ENCODE measurements at regions not wholly inside any gene's neighbourhood (a gene's known extent, or its start where the extent isn't known, plus 50 kb on each side); places are given as distances from the start of the nearest gene placed in this dataset.

GRCh38 chr4:33941854-33942253, 2302.5 kb downstream of the ARAP2 start:
- H2BK5ac ChIP-seq (ENCODE audit: low read depth, low read length): no peak overlapping the region
- no peaks in the 10 kb centered on the region for H4K20me1 ChIP-seq (replicated peaks in 1 of 2; ENCODE audit: control insufficient read depth in 1 of 2, insufficient read depth in 2 of 2, low read length in 2 of 2)
- H3K27me3 ChIP-seq (replicated peaks in 1 of 4; ENCODE audit: control insufficient read depth in 3 of 4, extremely low read depth in 1 of 4, insufficient read depth in 3 of 4, low read length in 3 of 4): no peaks in the 10 kb centered on the region
- WGBS, 2 experiments (ENCODE audit: extremely low coverage in 1 of 2, insufficient coverage in 1 of 2, insufficient read length in 1 of 2, insufficient replicate concordance in 2 of 2, low coverage in 1 of 2, low lambda C conversion rate in 2 of 2, missing lambda C conversion rate in 1 of 2): 92% methylated on average over 1 of the region's 1 CpG; no CpG with 5 or more reads in 1 of the 2 experiments
- no peak overlapping the region for H3K18ac ChIP-seq (ENCODE audit: extremely low read depth, low read length)
- H2BK12ac ChIP-seq (ENCODE audit: low read depth, low read length): no peak overlapping the region
- H2AFZ ChIP-seq (ENCODE audit: low read length): no peak overlapping the region
- no peaks in the 10 kb centered on the region for H3K79me1 ChIP-seq (ENCODE audit: low read depth, low read length)
- no peak overlapping the region for H3K4me3 ChIP-seq (ENCODE audit: extremely low read depth in 1 of 4, insufficient read depth in 2 of 4, low read depth in 3 of 4, low read length in 4 of 4)
- no peak overlapping the region for H3K9ac ChIP-seq (replicated peaks in 1 of 4; ENCODE audit: extremely low read depth in 1 of 4, low read depth in 3 of 4, low read length in 3 of 4)
- no peak overlapping the region for H3K23ac ChIP-seq (ENCODE audit: insufficient read length)
- DNase-seq (ENCODE audit: low read depth in 1 of 2, low spot score in 2 of 2) (no peak), FAIRE-seq (no peak)
- no peak overlapping the region for H3K14ac ChIP-seq (ENCODE audit: insufficient read length)
- no peak overlapping the region for H3K4ac ChIP-seq (replicated peaks; ENCODE audit: insufficient read length, low read depth, low read length)
- TF ChIP-seq JUND (IDR thresholded peaks at IDR 0.05; ENCODE audit: low read length) (no peak), SIN3A (conservative IDR thresholded peaks at IDR 0.05 in 1 of 2, IDR thresholded peaks at IDR 0.05 in 1 of 2; ENCODE audit: low read depth in 1 of 2, low read length in 2 of 2) (no peak), CEBPB (IDR thresholded peaks at IDR 0.05; ENCODE audit: low read depth, low read length) (no peak), EGR1 (IDR thresholded peaks at IDR 0.05; ENCODE audit: borderline replicate concordance, low read depth, low read length) (no peak), SP2 (IDR thresholded peaks at IDR 0.05; ENCODE audit: low read length) (no peak), YY1 (IDR thresholded peaks at IDR 0.05; ENCODE audit: low read depth, low read length) (no peak), KDM5A (IDR thresholded peaks at IDR 0.05; ENCODE audit: low read length) (no peak), CHD2 (IDR thresholded peaks at IDR 0.05; ENCODE audit: low read length) (no peak)
- no peaks in the 10 kb centered on the region for H3K79me2 ChIP-seq (ENCODE audit: control insufficient read depth in 1 of 2, insufficient read depth in 2 of 2, low read length in 2 of 2)
- CTCF ChIA-PET (ENCODE audit: partially characterized antibody): interaction anchor here (0.6 kb wide), 1 partner anchor 24 kb away, joined by 3 read pairs; no protein-coding TSS in a partner anchor
- H3K4me1 ChIP-seq (replicated peaks in 1 of 4; ENCODE audit: control insufficient read depth in 3 of 4, insufficient read depth in 4 of 4, low read length in 3 of 4): no peaks in the 10 kb centered on the region
- POLR2A ChIA-PET (ENCODE audit: partially characterized antibody): no interaction called here
- no peak overlapping the region for H3K56ac ChIP-seq (replicated peaks; ENCODE audit: insufficient read length, low read depth, low read length)
- H2BK15ac ChIP-seq (ENCODE audit: low read length): no peak overlapping the region
- no peak overlapping the region for H2BK20ac ChIP-seq (ENCODE audit: low read length)
- H3K9me3 ChIP-seq (ENCODE audit: insufficient read depth in 2 of 2, low read depth in 1 of 2, low read length in 1 of 2): no peaks in the 10 kb centered on the region
- H4K5ac ChIP-seq (ENCODE audit: insufficient read length, low read depth, low read length): no peak overlapping the region
- no peak overlapping the region for H3K4me2 ChIP-seq (ENCODE audit: insufficient read depth in 1 of 2, low read depth in 2 of 2, low read length in 2 of 2)
- H2BK120ac ChIP-seq (replicated peaks; ENCODE audit: low read depth, low read length): no peak overlapping the region
- H3K23me2 ChIP-seq (ENCODE audit: low read depth, low read length): no peaks in the 10 kb centered on the region
- no peaks in the 10 kb centered on the region for H3K36me3 ChIP-seq (ENCODE audit: control insufficient read depth in 2 of 4, insufficient read depth in 4 of 4, low read length in 3 of 4)
- H2AK5ac ChIP-seq (ENCODE audit: low read depth, low read length): no peak overlapping the region
- no peak overlapping the region for H3K27ac ChIP-seq (ENCODE audit: low read depth, low read length)
- H4K8ac ChIP-seq (ENCODE audit: extremely low read depth, insufficient read depth, low read length): no peak overlapping the region
- no peak overlapping the region for H4K91ac ChIP-seq (replicated peaks; ENCODE audit: insufficient read length, low read length)
